SK-N-SH treated with all-trans-retinoic acid at 6 μM for 48 hours (cell line): ENCODE measurements at regions not wholly inside any gene's neighbourhood (a gene's known extent, or its start where the extent isn't known, plus 50 kb on each side); places are given as distances from the start of the nearest gene placed in this dataset.

Source experiments
- ATAC-seq: fragments of 200-7000 bp; cut with Tn5 transposase; 3 replicates; pipeline ENCODE4 v1.9.1; 2020; ENCODE audit warnings: mild to moderate bottlenecking, moderate library complexity
- BACH2 ChIP-seq: fragments of 250-450 bp; sonication (Bioruptor Pico); IDR thresholded peaks from 2 replicates; pipeline ENCODE4 v1.9.0; 2021; ENCODE audit warnings: mild to moderate bottlenecking, borderline replicate concordance
- CSDC2 ChIP-seq: fragments of 250-450 bp; sonication (Bioruptor Pico); IDR thresholded peaks from 2 replicates; pipeline ENCODE4 v1.5.0; 2020; ENCODE audit warnings: mild to moderate bottlenecking, moderate library complexity
- ESRRG ChIP-seq: fragments of 250-450 bp; sonication (Bioruptor Pico); IDR thresholded peaks from 2 replicates; pipeline ENCODE4 v1.6.1; 2021; ENCODE audit warnings: mild to moderate bottlenecking
- GLIS3 ChIP-seq: fragments of 250-450 bp; sonication (Bioruptor Pico); IDR thresholded peaks from 2 replicates; pipeline ENCODE4 v1.5.0; 2020; ENCODE audit warnings: mild to moderate bottlenecking, moderate library complexity
- OSR1 ChIP-seq: fragments of 250-450 bp; sonication (Bioruptor Pico); IDR thresholded peaks from 2 replicates; pipeline ENCODE4 v1.8.0; 2022; ENCODE audit warnings: moderate library complexity, mild to moderate bottlenecking, inconsistent platforms
- PATZ1 ChIP-seq: fragments of 250-450 bp; sonication (Bioruptor Pico); IDR thresholded peaks from 2 replicates; pipeline ENCODE4 v1.8.0; 2020; ENCODE audit warnings: mild to moderate bottlenecking, moderate library complexity, borderline replicate concordance
- PPARA ChIP-seq: fragments of 250-450 bp; sonication (Bioruptor Pico); IDR thresholded peaks from 2 replicates; pipeline ENCODE4 v1.5.0; 2020; ENCODE audit warnings: mild to moderate bottlenecking, borderline replicate concordance
- RARB ChIP-seq: fragments of 250-450 bp; sonication (Bioruptor Pico); IDR thresholded peaks from 2 replicates; pipeline ENCODE4 v1.8.0; 2021; ENCODE audit warnings: mild to moderate bottlenecking, moderate library complexity
- SNAI2 ChIP-seq: fragments of 250-450 bp; sonication (Bioruptor Pico); IDR thresholded peaks from 2 replicates; pipeline ENCODE4 v1.5.0; 2020; ENCODE audit warnings: mild to moderate bottlenecking, moderate library complexity
- TCF4 ChIP-seq: fragments of 250-450 bp; sonication (Bioruptor Pico); IDR thresholded peaks from 2 replicates; pipeline ENCODE4 v1.8.0; 2021; ENCODE audit warnings: mild to moderate bottlenecking, moderate library complexity, borderline replicate concordance
- TOX ChIP-seq: fragments of 250-450 bp; sonication (Bioruptor Pico); IDR thresholded peaks from 2 replicates; pipeline ENCODE4 v1.8.0; 2021; ENCODE audit warnings: mild to moderate bottlenecking, moderate library complexity, borderline replicate concordance
- ZC3H10 ChIP-seq: fragments of 250-450 bp; sonication (Bioruptor Pico); IDR thresholded peaks from 2 replicates; pipeline ENCODE4 v1.5.1; 2021; ENCODE audit warnings: mild to moderate bottlenecking, moderate library complexity
- ZFP3 ChIP-seq: fragments of 250-450 bp; sonication (Bioruptor Pico); IDR thresholded peaks from 2 replicates; pipeline ENCODE4 v1.5.0; 2020; ENCODE audit warnings: mild to moderate bottlenecking, moderate library complexity
- ZFP30 ChIP-seq: fragments of 450-650 bp; formaldehyde crosslinking; IDR thresholded peaks from 2 replicates; pipeline ENCODE4 v1.5.0; 2022; ENCODE audit warnings: mild to moderate bottlenecking, moderate library complexity
- ZNF565 ChIP-seq: fragments of 450-650 bp; formaldehyde crosslinking; conservative IDR thresholded peaks from 2 replicates; pipeline ENCODE4 v1.5.0; 2020; ENCODE audit warnings: low read depth, mild to moderate bottlenecking, moderate library complexity
- ZNF70 ChIP-seq: fragments of 450-650 bp; formaldehyde crosslinking; IDR thresholded peaks from 2 replicates; pipeline ENCODE4 v1.5.0; 2020; ENCODE audit warnings: mild to moderate bottlenecking, moderate library complexity
- ZNF8 ChIP-seq: fragments of 450-650 bp; formaldehyde crosslinking; IDR thresholded peaks from 2 replicates; pipeline ENCODE4 v1.5.0; 2020; ENCODE audit warnings: mild to moderate bottlenecking, moderate library complexity
- TF ChIP-seq, protein P1 (sequence below): fragments of 250-450 bp; sonication (Bioruptor Pico); IDR thresholded peaks from 2 replicates; pipeline ENCODE4 v1.5.0; 2020; ENCODE audit warnings: mild to moderate bottlenecking, moderate library complexity
- TF ChIP-seq, protein P2 (sequence below): fragments of 250-450 bp; sonication (Bioruptor Pico); IDR thresholded peaks from 2 replicates; pipeline ENCODE4 v1.5.1; 2020; ENCODE audit warnings: low read depth, mild to moderate bottlenecking, moderate library complexity
- TF ChIP-seq, protein P3 (sequence below): fragments of 250-450 bp; sonication (Bioruptor Pico); IDR thresholded peaks from 2 replicates; pipeline ENCODE4 v1.5.1; 2021; ENCODE audit warnings: mild to moderate bottlenecking, moderate library complexity

DNA sequence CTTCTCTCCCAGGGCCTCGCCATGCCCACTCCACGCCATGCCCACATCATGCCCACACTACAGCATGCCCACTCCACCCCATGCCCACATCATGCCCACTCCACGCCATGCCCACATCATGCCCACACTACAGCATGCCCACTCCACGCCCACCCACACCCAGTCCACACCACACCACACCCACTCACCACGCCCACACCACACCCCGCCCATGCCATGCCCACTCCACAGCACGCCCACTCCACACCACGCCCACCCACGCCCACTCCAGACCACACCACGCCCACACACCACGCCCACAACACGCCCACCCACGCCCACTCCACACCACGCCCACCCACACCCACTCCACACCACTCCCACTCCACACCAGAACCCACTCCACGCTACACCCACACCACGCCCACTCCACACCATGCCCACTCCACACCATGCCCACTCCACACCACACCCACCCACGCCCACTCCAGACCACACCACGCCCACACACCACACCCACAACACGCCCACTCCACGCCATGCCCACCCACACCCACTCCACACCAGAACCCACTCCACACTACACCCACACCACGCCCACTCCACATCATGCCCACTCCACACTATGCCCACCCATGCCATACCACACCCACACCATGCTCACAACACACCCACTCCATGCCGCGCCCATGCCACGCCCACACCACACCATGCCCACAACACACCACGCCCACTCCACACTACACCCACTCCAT lies 88.6 kb downstream of the ERMARD start:
- TF ChIP-seq PATZ1 (CRISPR knock-in tag) (no peak), OSR1 (CRISPR knock-in tag) (no peak), SNAI2 (CRISPR knock-in tag) (no peak), GLIS3 (CRISPR knock-in tag) (no peak), ZFP3 (no peak), RARB (CRISPR knock-in tag) (no peak), PPARA (CRISPR knock-in tag) (no peak), ZFP30 (no peak)
- TF ChIP-seq, protein P1, sequence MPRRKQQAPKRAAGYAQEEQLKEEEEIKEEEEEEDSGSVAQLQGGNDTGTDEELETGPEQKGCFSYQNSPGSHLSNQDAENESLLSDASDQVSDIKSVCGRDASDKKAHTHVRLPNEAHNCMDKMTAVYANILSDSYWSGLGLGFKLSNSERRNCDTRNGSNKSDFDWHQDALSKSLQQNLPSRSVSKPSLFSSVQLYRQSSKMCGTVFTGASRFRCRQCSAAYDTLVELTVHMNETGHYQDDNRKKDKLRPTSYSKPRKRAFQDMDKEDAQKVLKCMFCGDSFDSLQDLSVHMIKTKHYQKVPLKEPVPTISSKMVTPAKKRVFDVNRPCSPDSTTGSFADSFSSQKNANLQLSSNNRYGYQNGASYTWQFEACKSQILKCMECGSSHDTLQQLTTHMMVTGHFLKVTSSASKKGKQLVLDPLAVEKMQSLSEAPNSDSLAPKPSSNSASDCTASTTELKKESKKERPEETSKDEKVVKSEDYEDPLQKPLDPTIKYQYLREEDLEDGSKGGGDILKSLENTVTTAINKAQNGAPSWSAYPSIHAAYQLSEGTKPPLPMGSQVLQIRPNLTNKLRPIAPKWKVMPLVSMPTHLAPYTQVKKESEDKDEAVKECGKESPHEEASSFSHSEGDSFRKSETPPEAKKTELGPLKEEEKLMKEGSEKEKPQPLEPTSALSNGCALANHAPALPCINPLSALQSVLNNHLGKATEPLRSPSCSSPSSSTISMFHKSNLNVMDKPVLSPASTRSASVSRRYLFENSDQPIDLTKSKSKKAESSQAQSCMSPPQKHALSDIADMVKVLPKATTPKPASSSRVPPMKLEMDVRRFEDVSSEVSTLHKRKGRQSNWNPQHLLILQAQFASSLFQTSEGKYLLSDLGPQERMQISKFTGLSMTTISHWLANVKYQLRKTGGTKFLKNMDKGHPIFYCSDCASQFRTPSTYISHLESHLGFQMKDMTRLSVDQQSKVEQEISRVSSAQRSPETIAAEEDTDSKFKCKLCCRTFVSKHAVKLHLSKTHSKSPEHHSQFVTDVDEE (CRISPR knock-in tag), result no peak
- TF ChIP-seq, protein P2, sequence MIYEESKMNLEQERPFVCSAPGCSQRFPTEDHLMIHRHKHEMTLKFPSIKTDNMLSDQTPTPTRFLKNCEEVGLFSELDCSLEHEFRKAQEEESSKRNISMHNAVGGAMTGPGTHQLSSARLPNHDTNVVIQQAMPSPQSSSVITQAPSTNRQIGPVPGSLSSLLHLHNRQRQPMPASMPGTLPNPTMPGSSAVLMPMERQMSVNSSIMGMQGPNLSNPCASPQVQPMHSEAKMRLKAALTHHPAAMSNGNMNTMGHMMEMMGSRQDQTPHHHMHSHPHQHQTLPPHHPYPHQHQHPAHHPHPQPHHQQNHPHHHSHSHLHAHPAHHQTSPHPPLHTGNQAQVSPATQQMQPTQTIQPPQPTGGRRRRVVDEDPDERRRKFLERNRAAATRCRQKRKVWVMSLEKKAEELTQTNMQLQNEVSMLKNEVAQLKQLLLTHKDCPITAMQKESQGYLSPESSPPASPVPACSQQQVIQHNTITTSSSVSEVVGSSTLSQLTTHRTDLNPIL, result no peak
- TF ChIP-seq, protein P3, sequence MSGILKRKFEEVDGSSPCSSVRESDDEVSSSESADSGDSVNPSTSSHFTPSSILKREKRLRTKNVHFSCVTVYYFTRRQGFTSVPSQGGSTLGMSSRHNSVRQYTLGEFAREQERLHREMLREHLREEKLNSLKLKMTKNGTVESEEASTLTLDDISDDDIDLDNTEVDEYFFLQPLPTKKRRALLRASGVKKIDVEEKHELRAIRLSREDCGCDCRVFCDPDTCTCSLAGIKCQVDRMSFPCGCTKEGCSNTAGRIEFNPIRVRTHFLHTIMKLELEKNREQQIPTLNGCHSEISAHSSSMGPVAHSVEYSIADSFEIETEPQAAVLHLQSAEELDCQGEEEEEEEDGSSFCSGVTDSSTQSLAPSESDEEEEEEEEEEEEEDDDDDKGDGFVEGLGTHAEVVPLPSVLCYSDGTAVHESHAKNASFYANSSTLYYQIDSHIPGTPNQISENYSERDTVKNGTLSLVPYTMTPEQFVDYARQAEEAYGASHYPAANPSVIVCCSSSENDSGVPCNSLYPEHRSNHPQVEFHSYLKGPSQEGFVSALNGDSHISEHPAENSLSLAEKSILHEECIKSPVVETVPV (CRISPR knock-in tag), result no peak

DNA sequence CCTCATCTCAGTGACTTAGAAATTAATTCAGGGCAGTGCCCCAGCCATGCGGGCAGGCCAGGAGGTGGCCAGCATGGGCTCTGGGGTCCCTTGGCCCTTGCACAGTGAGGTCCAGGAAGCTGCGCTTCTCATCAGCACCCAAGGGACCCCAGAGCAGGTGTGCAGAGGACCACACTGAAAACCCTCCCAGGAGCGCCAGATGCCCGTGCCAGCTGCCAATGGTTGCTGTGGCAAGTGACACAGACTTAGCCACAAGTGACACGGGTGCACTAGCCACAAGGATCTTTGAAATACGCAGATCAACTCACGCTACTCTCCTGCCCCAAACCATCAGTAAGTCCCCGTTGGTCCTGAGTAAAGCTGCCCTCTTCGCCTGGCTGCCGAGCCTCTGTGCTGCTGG lies 88.1 kb downstream of the ERMARD start:
- no peak for TF ChIP-seq PPARA (CRISPR knock-in tag)
- no peak for TF ChIP-seq GLIS3 (CRISPR knock-in tag)
- no peak for TF ChIP-seq OSR1 (CRISPR knock-in tag)
- TF ChIP-seq ZC3H10, result no peak
- no peak for TF ChIP-seq ZFP30
- TF ChIP-seq TCF4, result no peak
- no peak for TF ChIP-seq PATZ1 (CRISPR knock-in tag)
- TF ChIP-seq RARB (CRISPR knock-in tag), result no peak
- no peak for TF ChIP-seq ESRRG
- TF ChIP-seq CSDC2, result no peak
- TF ChIP-seq, protein P3 (CRISPR knock-in tag), result no peak
- no peak for TF ChIP-seq ZNF70 (CRISPR knock-in tag)
- TF ChIP-seq ZNF8 (CRISPR knock-in tag), result no peak
- TF ChIP-seq ZNF565 (CRISPR knock-in tag), result no peak
- TF ChIP-seq BACH2 (CRISPR knock-in tag), result no peak
- no peak for TF ChIP-seq TOX (CRISPR knock-in tag)
- no peak for TF ChIP-seq ZFP3
- TF ChIP-seq, protein P1 (CRISPR knock-in tag), result no peak
- no peak for TF ChIP-seq SNAI2 (CRISPR knock-in tag)
- ATAC-seq, result no peak

More for the DNA sequence above, 88.6 kb downstream of the ERMARD start:
- ATAC-seq, result no peak
